HTR-8/SVneo (cell line): ENCODE measurements at regions not wholly inside any gene's neighbourhood (a gene's known extent, or its start where the extent isn't known, plus 50 kb on each side); places are given as distances from the start of the nearest gene placed in this dataset.
"Not testable (repeated sequence)": the region's sequence is repeated elsewhere in the genome, so short reads cannot be mapped to it uniquely, and the experiment has no call there.

Experiments
- DNase-seq: peaks from one replicate; pipeline ENCODE4 v3.0.0; 2011; ENCODE audit warnings: low spot score, mixed read lengths; ENCODE audit not compliant: insufficient read length
- FAIRE-seq: peaks from 2 replicates; lab custom pipeline; 2011; peaks lifted over from hg19 to GRCh38; lab: Jason Lieb, UNC

GRCh38 chrX:28408017-28408723 lies 179.1 kb upstream of the IL1RAPL1 start:
- FAIRE-seq = no peak
- DNase-seq = no peak

GRCh38 chrX:28398342-28398741 lies 188.9 kb upstream of the IL1RAPL1 start:
- DNase-seq = no peak
- FAIRE-seq = no peak

- FAIRE-seq (peak; percentile 48), DNase-seq (no peak)
These were observed 195.7 kb upstream of the IL1RAPL1 start for GRCh38 chrX:28391528-28391927.

GRCh38 chrX:28379103-28379502 lies 208.1 kb upstream of the IL1RAPL1 start:
- FAIRE-seq = no peak
- DNase-seq = no peak

- not testable (repeated sequence) for FAIRE-seq, DNase-seq
These were observed 219.6 kb upstream of the IL1RAPL1 start for GRCh38 chrX:28367649-28368048.

- DNase-seq (no peak), FAIRE-seq (no peak)
These were observed 235.4 kb upstream of the IL1RAPL1 start for GRCh38 chrX:28351801-28352200.

DNA sequence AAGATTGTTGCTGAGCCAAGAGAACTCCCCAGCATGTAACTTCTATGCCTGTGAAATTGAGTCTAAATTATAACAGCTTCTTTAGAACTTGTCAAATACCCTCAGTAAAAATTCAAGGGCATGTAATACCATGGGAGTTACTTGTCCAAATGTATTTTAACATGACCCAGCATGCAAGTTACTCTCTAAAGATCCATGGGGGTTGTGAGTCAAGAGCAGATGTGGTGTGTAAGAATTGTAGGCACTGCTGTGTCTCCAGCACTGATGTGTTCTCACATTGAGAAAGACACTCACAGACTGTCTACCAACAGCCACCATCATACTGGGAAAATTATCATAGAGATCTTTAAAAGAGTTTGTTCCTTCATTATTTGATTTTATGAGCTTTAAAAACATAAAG lies 237.4 kb upstream of the IL1RAPL1 start:
- FAIRE-seq (no peak), DNase-seq (no peak)

- FAIRE-seq = peak; percentile 76
- DNase-seq = no peak
These were observed 239.8 kb upstream of the IL1RAPL1 start for GRCh38 chrX:28347476-28347875.

GRCh38 chrX:28329156-28329555 lies 258.1 kb upstream of the IL1RAPL1 start:
- DNase-seq = no peak
- FAIRE-seq = no peak

DNA sequence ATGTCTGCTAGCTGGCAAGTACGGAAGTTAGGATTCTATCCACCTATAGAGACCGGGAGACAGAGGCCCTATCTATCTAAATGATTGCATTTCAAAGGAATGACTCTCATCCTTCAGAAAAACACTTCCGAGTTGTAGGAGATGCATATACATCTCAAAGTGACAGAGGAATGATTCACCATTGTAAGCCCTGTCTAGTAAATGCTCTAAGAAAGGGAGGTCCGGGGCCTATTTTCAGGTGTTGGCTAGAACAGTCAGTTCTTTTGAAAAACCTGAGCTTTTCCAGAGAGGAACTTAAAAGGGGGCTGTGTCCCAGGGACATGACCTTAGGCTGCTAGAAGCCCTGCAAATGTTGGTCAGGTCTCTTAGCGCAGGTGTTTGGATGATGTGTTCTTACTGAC lies 262.9 kb upstream of the IL1RAPL1 start:
- FAIRE-seq (no peak), DNase-seq (no peak)

DNA sequence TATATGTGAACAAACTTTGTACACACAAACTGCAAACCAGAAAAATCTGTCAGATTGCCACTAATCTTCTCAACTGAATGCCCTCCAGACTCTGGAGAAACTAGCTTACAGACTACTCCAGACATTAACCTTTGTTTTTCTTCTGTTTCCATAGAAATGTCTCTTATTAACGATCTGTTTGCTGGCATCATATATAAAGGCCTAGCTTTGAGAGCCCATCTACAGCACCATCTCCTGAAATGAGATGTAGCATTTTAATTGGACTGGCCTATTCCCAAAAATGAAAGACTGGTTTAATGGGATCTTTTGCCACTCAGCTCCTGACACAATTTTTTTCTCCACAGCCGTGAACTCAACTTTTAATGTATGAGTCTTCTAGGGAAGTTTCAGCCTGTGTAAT lies 266.0 kb upstream of the IL1RAPL1 start:
- FAIRE-seq (no peak), DNase-seq (no peak)

DNA sequence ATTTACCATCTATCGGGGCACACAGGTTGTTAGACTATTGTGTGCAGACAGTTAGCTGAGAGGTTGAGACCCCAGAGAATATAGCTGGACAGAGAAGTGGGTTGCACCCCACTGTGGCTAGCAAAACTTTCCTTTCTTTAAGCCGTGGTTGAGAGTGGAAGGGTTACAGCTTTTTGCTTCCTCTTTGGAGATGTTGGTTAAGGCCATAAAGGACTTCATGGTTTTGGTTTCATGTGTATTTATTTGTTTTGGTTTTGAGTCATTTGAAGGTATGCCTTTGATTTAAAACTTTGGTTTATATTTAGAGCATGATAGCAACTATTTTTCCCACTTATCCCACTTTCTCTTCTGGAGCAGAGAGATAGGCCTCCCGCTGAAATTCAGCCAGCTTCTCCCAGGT lies 274.3 kb upstream of the IL1RAPL1 start:
- DNase-seq = no peak
- FAIRE-seq = no peak

- FAIRE-seq = no peak
These were observed 275.0 kb upstream of the IL1RAPL1 start for GRCh38 chrX:28312259-28312658.

GRCh38 chrX:28311466-28311865 lies 275.8 kb upstream of the IL1RAPL1 start:
- no peak for FAIRE-seq
- DNase-seq = no peak

More at GRCh38 chrX:28312259-28312658, 275.0 kb upstream of the IL1RAPL1 start:
- DNase-seq = no peak

GRCh38 chrX:28303486-28303885 lies 283.8 kb upstream of the IL1RAPL1 start:
- FAIRE-seq (no peak), DNase-seq (no peak)

DNA sequence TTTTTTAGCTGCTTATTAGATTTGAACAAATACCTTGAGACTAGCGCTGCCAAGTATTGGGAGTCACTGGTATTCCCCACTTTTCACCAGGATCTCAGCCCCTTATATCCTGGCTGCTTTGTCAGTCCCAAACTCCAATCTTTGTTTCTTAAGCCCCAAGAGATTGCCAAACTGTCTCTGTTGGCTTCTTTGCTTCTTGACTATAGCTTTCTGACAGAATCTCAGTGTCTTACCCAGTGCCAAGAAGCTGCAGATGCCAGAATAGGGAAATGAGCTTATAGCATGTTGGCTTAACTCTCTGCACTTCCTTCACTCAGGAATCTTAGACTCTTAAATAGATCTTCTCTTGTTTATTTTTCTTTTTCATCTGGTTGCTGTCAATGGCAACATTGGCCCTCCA lies 297.5 kb upstream of the DCAF8L1 start:
- FAIRE-seq (no peak), DNase-seq (no peak)

DNA sequence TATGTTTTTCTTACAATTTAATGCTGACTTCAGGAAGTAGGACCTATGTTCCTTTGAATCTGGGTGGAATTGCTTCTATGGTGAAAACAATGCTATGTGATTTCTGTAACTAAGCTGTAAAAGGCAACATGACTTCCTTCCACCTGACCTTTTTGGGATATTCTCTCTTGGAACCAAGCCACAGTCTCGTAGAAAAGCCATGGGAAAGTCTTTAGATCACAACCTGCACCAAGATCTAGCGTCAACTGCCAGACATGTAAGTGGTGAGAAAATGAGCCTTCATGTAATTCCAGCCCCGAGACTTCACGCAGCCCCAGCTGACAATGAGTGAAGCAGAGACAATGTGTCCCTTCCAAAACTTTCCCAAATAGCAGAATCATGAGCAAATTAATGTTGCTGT lies 297.0 kb upstream of the DCAF8L1 start:
- peak; percentile 13 for FAIRE-seq
- DNase-seq = no peak

- FAIRE-seq (no peak), DNase-seq (no peak)
These were observed 292.5 kb upstream of the DCAF8L1 start for GRCh38 chrX:28273736-28274135.

- no peak for FAIRE-seq
- no peak for DNase-seq
These were observed 265.4 kb upstream of the DCAF8L1 start for GRCh38 chrX:28246675-28247074.

GRCh38 chrX:28229217-28229616 lies 248.0 kb upstream of the DCAF8L1 start:
- FAIRE-seq = no peak
- no peak for DNase-seq

DNA sequence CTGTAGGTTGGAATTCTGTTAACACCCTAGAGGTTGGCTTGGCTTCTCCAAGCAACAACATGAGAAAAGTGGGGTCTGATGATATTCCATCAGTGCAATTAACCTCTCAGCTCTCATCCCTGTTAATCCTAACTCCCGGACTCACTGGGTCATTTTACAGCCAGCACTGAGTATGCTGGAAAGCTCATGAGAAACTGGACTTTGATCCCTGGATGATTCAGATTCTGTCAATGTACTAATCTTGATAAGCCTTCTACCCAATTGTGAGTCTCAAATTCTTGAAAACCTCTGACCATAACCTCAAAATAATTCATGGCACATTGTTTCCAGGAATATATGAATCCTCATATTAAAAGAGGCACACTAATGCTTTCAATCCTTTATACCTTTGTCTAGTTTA lies 244.3 kb upstream of the DCAF8L1 start:
- DNase-seq = no peak
- no peak for FAIRE-seq

- FAIRE-seq (no peak), DNase-seq (no peak)
These were observed 242.7 kb upstream of the DCAF8L1 start for GRCh38 chrX:28223991-28224390.
